GM12874 (cell line): ENCODE measurements at regions not wholly inside any gene's neighbourhood (a gene's known extent, or its start where the extent isn't known, plus 50 kb on each side); places are given as distances from the start of the nearest gene placed in this dataset.

Experiments used
- CTCF ChIP-seq: IDR thresholded peaks from 2 replicates; pipeline ENCODE4 v1.5.1; 2011; ENCODE audit warnings: low read depth, mild to moderate bottlenecking, control low read depth, low read length, moderate library complexity; ENCODE audit not compliant: insufficient read depth

- TF ChIP-seq CTCF = no peak
Observed at GRCh38 chr2:145410086-145410485, 890.2 kb upstream of the ZEB2 start.

GRCh38 chr2:145408980-145409379, 889.1 kb upstream of the ZEB2 start:
- no peak for TF ChIP-seq CTCF

DNA sequence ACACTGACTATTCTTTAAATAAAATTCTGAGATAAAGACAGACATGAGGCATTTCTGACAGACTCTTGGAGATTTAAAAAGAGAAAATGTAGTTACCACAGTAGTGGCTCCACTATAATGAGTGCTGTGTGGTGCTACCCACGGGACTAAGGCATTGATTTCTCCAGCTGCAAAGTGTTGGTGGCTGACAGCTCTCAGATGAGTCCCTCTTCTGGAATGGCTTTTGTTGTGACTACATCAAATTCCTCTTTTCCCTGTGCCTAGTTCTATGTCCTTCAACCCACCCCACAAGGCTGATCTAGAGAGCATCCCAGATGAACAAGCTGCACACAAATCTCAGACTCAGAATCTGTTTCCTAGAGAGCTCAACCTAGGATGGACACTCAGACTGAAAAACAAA, 884.8 kb upstream of the ZEB2 start:
- no peak for TF ChIP-seq CTCF

DNA sequence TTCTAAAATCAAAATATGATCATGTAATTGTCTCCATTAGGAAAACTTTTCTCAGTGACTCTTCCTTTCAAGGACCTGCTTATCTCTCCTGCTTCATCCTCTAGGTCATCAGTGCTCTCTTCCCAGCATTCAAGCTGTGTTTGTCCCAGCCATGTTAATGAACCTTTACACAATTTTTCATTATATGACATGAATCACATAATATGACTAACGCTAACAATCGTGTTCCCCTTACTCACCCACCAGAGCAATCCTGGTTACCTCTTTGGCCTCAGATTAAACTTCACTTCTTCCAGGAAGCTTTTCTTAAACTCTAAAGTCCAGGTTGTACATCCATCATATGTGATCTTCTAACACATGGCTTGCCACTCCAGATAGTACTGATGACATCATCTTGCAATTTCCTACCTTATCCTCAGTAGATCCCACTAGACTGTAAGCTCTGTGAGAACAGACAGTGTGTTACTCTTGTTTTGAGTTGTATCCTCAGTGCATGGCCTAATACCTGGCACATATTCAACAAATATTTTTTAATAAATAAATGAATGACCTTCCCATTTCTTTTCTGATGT, 882.9 kb upstream of the ZEB2 start:
- TF ChIP-seq CTCF = no peak

DNA sequence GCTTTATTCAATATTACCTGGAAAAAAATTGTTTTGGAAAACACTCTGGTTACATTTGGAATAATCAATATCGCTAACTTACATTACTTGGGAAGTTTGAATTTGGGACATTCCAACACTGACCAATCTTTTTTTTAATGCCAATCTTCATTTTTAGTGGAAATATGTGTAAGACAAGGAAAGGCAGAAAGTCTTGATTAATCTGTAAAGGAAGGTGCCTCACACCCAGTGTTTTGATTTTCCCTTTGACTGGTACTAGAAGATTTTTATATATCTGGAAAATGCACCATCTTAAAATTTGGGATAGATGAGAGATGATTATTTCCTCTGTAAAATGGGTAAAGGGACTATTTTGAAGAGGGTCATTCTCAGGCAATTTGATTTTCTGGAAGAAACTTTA, 879.2 kb upstream of the ZEB2 start:
- TF ChIP-seq CTCF = no peak

DNA sequence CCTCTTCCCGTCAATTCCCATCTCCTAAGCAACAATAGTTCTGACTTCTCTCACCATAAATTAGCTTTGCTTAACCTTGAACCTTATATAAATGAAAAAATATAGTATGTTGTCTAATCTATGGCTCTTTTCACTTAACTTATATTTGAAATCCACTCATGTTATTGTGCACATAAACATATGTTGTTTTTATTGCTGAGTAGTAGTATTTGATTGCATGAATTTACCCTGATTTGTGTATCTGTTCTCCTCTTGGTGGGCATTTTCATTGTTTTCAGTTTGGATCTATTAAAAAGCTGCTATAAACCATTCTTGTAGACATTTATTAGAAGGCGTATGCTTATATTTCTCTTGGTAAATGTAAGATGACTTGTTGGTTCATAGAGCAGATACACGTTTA, 874.3 kb upstream of the ZEB2 start:
- no peak for TF ChIP-seq CTCF

DNA sequence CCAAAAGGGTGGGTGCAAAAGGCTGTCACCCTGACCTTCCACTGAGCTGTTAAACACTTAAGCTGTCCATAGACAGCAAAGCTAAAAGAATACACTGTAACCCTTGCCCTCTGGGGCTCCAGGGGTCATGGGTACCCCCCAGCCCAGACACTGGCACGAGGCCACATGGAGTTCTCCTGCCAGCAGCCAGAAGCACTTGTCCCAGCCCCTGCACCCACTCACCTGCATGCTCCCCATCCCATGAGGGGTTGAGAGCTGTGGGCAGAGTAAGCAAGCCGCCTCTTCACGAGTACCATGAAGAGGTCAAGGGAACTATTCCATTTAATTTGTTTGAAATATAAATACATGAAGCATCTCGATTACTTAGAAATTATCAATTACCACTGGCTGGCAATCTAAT, 867.1 kb upstream of the ZEB2 start:
- TF ChIP-seq CTCF = no peak
